CD4-positive, alpha-beta T cell treated with Interferon gamma for 1 hour (primary cell): ENCODE measurements at regions not wholly inside any gene's neighbourhood (a gene's known extent, or its start where the extent isn't known, plus 50 kb on each side); places are given as distances from the start of the nearest gene placed in this dataset.

Source experiments
- DNase-seq: peaks from one replicate; pipeline ENCODE4 v3.0.0-alpha.2; 2020

DNA sequence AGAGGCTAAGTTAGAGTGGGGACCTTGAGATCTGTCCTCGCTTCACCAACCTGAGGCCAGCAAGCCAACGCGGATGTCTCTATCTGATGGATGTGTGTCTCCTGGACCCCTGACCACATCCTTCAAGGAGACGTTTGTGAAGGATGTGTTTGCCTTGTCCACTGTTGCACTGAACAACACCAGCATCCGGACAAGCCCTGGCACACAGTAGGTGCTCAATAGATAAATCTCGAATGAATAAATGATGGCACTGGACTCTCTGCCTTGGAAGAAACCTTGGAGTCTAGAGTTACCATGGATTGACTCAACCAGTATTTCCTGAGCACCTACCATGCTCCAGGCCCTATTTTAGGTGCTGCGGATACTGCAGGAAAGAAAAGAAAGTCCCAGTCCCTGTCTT is 97.7 kb upstream of the PTPN1 start:
- DNase-seq = no peak

DNA sequence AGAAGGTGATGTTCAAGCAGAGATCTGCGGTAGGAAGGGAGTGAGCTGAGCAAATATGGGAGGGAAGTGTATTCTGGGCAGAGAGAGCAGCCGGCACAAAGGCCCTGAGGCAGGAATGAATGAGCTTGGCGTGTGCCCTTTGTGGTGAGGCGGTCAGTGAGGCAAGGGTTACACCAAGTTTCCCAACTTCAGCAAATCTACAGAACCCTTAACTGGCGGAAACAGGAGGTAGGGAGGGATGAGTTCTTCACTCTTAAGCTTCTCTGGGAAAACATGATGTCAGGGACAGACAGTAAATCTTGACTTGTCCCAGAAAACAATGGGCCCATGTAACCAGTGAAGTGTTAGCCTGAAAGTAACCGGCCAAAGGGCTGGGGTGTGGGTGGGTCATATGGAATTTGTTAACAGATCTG is 97.1 kb upstream of the PTPN1 start:
- no peak for DNase-seq

DNA sequence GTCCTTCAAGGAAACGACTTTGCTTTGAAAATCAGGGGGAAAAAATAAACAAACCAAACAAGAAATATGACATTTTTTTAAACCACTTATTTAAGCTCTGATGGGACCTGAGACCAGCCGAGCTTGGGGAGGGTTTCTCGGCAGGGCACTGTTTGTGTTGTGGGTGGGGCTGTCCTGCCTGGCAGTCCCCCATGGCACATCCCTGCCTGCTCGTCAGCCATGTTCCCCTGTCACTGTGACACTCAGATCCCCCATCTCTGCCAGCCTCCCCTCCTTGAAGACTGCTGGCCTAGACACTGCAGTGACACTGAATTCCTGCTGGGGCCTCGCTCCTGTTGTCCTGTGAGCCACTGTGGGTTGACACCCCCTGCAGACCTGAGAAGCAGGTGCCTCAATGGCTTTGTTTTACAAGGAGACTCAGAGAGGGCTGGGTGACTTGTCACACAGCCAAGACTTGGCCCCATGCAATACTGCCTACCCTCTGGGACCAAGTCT is 95.1 kb upstream of the PTPN1 start:
- DNase-seq = no peak

DNA sequence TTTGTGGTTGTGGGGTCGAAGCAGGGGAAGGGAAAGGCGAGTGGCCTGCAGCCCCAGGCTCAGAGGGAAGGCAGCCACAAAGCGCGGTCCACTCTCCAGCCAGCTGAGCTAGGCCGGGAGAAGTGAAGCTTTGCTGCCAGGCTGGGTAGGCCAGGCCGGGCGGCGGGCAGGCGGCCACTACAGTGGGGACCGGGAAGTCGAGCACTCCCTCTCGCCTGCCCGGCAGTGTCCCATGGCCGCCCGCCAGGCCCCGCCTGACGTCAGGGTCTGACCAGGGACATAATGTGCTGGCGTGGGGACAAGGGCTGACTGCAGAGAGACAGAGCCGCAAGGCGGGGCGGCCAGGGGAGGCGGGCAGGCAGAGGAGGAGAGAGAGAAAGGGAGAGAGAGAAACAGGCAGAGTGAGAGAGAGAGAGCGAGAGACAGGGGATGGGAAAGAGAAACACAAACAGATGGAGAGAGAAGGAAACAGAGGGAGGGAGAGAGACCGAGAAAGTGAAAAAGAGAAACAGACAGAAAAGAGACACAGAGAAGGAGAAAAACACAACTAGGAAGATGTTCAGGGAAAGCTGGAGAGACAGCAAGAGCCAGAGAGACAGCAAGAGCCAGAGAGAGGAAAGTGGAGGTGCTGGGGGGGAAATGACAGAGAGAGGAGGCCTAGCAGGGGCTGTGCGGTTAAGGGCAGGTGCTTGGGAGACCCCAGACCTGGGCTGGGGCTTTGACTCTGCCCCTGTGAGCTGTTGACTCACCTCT is 94.5 kb upstream of the PTPN1 start:
- DNase-seq = no peak

DNA sequence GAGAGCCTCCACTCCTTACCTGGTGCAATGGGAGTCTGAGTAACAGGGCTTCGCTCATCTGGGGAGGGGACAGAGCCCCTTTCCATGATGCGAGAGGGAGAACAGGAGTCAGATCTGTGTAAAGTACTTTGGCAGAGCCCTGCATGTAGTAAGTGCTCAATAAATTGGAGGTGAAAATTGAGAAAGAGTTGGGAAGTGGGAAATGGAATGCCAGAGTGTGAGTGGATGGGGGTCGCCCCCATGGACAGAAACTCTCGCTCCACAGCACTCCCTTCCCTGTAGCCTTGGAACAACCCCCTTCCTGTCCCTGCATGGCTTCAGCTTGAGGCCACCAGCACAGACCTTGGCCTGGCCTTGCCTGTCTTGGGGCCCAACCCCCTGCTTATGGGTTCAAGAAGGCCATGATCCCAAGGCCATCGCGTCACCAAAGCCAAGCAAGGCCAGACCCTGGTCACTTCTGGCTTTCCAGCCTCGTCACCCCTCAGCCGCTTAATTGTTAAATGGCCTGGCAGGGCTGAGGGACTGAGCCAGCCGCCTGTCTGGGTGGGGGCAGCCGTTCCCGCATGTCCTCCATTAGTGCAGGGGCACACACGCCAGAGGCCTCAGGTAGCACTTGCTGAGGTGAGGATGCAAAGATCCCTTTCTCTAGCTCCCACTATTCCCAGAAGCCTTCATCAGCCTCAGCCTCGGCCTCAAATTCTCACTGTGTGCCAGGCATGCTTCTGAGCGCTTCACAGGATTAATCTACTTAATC is 93.7 kb upstream of the PTPN1 start:
- no peak for DNase-seq

DNA sequence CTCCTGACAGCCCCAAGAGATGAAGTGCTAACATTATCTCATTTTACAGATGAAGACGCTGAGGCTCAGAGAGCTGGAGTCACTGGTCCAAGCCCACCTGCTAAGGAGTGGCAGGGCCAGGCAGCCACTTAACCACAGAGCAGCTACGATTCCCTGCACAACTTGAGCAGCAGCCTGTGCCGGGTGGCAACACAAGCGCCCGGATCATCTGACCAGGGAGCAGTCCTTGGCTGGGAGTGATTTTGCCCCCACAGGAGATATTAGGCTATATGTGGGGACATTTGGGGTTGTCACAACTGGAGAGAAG is 93.2 kb upstream of the PTPN1 start:
- no peak for DNase-seq

DNA sequence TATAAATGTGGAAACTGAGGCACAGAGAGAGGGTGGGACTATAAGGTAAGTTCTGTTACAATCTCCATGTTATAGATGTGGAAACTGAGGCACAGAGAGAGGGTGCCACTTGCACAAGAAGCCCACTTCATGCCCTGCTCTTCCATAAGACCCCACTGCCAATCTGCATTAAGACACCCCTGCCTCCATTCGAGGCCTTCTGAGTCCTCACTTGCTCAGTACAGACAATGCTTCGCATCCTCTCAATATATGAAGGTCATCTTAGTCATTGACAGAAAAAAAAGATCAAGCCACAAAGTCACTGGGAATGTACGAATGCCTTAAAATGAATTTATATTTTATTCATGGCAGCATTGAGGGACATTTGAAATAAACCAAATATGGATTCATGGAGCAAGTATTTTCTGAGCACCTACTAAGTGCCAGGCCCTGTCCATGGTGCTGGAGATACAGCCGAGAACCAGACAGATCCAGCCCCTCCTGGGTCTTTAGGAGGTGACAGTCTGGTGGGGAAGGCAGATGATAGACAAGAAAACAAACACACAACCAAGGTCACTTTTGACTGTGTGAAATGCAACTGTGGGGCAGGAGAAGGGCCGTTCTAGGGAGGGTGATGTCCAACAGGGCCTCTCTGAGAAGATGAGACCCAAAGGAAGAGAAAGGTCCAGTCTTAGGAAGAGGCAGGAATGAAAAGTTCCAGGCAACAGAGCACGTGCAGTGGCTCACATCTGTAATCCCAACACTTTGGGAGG is 92.5 kb upstream of the PTPN1 start:
- no peak for DNase-seq

DNA sequence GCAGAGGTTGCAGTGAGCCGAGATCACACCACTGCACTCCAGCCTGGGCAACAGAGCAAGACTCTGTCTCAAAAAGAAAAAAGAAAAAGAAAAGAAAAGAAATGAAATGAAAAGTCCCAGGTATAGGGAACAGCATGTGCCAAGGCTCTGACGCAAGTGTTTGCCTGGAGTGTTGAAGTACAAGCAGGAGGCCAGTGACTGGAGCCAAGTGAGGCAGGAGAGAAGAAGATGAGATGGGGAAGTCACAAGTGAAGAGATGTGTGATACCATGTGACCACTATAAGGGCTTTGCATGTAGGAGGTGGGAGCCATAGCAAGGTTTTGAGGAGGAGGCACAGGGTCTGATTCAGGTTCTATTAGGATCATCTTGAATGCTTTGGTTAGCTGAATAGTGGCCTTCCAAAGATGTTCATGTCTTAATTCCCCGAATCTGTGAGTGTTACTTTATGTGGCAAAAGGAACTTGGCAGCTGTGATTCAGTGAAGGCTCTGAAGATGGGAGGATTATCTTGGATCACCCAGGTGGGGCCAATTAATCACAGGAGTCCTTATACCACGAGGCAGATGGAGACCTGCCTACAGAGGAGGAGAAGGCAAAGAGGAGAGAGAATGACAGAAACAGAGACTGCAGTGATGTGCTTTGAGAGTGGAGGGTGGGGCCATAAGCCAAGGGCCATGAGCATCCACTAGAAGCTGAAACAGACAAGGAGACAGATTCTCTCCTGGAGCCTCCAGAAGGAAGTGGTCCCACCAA is 91.1 kb upstream of the PTPN1 start:
- no peak for DNase-seq

DNA sequence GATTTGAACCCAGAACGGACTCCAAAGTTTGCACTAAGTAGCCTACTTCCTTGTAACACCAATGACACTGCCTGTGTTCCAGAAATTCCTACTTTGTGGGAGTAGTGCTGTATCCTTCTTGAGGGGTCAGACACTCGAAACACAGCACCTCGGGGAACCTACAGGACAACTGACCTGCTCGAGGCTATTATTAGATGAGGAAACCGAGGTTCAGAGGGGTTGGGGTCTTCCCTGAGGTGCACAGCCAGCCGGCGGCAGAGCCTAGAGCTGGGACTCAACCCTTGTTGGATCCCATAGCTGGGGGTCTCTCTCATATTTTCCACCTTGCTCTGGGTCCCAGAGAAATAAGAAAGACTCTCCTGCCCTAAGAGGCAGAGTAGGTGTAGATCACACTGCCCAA is 89.8 kb upstream of the PTPN1 start:
- DNase-seq = no peak

DNA sequence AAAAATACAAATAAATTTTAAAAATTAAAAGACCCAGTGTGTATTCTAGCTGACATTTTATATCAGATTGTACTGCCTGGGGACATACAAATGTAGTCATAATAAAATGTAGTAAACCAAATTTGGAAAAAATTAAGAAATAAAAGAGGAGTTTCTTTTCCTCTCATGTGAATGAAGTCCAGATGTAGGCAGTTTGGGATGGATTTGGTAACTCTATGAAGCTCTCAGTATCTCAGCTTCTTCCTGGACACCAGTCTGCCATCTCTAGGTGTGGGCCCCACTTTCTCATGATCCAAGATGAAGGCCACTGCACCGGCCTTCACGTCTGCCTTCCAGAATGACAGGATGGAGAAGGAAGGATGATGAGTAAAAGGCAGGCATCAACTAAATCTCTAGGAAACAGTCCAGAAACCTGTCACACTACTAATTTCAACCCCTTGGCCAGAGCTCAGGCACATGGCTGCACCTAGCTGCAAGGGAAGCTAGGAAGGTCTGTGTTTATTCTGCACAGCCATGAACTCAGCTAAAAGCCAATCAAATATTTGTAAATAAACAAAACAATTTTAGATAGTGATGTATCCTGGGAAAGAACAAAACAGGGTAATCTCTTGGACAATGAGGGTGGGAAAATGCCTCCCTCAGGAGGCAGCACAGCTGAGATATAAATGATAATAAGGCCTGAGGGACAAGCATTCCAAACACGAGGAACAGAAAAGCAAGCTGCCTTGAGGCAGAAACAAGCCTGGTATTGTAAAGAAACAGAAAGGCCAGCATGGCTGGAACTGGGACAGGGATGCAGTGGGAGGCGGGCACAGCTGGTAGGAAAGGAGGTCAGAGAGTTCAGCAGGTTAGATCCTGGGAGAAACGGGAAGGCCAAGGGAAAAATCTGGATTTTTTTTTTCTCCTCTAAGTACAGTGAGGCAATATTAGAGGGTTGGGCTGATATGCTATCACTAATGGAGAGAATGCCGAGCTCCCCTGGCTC is 88.5 kb upstream of the PTPN1 start:
- DNase-seq = no peak

DNA sequence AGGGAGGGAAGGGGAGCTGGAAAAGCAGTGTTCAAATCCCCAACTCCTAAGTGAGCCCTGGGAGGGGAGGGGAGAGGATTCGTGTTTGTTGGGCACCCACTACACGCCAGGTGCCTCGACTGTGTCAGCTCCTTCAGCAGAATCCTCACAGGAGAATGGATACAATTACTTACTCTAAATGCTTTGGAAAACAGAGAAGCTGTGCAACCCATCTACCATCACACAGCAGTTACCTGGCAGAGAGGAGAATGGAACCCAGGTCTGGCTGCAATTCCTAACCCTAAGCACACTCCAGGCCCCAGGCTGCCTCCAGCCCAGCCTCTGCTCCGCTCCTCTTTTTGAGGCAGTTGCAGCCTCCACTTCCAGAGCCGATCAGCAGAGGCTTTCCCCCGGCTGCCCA is 86.4 kb upstream of the PTPN1 start:
- DNase-seq = no peak

DNA sequence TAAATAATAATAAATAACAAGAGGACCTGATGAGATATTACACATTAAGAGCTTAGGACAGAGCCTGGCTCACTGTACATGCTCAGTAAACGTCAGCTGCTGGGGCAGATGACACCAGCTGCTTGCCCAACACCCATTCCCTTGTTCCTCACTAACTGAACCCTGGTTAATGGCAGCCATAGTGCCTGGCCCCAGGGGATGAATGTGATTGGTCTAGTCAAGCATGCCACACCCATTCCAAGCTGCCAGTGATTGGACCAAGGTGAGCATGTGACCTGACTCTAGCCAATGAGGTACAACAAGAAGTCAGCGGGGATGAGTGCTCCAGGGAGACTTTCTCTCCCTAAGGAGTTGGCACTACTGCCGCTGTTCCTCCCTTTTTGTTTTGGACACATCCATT is 85.1 kb upstream of the PTPN1 start:
- peak; percentile 16 for DNase-seq

DNA sequence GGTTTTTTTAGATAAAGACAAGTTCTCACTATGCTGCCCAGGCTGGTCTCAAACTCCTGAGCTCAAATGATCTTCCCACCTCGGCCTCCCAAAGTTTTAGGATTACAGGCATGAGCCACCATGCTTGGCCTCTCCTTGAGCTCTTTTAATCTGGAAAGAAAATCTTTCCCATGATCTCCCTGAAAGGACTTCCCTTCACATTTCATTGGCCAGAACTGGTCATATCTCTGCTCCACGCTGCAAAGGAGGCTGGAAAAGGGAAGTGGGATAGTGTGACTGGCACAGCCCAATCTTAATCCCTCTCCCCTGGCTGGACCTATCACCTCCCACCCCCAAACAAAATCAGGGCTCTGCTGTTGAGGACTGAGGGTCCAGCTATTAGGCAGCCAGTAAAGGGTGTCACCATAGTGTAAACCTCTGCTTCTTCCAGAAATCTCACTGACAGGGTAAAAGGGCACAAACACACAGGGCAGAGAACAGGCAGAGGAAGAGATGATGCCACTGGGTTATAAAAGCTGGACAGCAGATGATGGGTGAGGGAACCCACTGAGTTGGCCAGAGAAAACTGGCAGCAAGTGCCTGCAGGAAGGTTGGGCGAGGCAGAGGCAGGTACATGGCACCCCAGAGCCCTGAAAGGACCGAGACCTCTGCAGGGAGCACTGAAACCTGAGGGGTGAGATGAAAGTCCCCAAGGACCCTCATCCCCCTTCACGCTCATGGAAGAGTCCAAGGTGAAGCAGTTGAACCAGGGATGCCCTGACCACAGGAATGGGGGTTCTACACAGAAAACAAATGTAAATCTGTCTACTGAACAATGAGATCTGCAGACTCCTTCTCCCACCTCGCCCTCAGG is 83.1 kb upstream of the PTPN1 start:
- DNase-seq = no peak

DNA sequence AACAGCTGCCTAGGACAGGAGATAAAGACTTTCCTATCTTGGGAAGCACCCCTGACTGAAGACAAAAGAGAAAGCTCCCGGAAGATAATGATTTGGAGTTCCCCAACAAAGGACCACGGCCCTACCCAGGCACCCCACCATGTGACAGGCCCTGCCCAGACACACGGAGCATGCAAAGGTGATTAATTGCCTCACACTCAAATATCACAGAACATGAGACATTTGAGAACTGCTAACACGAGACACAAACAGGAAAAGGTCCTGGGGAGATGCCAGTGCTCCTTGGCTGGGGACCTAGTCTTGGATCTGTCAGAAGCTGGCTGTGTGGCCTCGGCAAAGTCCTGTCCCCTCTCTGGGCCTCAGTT is 82.5 kb upstream of the PTPN1 start:
- no peak for DNase-seq

DNA sequence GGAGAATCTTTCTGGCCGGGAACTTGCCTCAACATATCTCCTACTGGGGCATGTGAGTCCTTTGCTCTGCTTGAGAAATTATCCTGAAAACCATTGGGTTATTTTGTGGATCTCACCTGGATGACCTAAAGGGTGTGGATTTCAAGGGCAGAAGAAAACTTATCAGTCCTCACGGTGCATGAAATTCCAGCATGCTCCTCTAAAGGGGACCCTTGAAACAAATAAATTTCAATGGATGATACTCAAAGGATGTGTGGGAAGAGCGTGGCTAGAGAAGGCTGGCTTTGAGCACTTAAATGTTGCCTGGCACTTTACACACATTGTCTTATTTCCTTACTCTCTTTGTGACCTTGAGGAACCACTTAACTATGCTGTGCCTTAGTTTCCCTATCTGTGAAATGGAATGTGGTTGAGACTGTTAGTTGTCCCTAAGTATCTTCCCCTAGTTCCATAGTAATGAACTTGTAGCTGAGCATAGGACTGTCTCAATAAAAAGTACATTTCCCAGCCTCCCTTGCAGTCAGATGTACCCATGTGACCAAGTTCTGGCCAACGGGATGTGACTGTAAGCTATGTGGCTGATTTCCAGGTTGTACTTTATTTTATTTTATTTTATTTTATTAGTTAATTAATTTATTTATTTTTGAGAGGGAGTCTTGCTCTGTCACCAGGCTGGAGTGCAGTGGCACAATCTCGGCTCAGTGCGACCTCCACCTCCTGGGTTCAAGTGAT is 81.9 kb upstream of the PTPN1 start:
- no peak for DNase-seq

DNA sequence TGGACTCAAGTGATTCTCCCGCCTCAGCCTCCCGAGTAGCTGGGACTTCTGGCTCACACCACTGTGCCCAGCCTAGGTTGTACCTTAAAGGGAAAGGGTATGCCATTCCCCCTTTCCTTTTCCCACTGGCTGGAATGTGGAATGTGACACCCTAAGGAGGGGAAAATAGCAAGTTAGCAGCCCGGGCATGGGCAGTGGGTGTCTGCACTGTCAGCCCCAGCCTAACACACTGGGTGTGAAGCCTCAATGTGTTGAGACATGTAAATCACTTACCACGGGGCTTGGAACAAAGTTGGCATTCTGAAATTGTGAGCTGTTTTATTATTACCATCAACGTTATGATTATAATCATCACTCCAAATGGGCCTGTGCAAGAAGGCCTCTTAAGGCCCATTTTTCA is 80.8 kb upstream of the PTPN1 start:
- DNase-seq = no peak

DNA sequence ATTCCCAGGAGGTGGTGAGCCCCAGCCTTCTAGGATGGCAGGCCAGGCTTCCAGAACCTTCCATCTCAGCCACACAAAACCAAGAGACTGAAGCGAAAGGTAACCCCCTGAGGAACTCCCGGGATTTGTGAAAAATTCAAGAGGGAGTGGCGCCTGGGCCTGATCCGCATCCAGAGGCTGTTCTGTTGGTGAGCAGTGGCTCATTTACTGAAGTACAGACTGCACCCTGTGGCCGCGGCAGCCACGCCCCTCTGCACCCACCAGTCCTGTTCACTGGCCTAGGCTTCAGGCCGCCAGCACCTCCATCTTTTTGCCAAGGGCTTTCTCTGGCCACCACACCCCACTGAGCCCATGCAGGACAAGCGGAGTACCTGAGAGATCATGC is 79.1 kb upstream of the PTPN1 start:
- DNase-seq = no peak

DNA sequence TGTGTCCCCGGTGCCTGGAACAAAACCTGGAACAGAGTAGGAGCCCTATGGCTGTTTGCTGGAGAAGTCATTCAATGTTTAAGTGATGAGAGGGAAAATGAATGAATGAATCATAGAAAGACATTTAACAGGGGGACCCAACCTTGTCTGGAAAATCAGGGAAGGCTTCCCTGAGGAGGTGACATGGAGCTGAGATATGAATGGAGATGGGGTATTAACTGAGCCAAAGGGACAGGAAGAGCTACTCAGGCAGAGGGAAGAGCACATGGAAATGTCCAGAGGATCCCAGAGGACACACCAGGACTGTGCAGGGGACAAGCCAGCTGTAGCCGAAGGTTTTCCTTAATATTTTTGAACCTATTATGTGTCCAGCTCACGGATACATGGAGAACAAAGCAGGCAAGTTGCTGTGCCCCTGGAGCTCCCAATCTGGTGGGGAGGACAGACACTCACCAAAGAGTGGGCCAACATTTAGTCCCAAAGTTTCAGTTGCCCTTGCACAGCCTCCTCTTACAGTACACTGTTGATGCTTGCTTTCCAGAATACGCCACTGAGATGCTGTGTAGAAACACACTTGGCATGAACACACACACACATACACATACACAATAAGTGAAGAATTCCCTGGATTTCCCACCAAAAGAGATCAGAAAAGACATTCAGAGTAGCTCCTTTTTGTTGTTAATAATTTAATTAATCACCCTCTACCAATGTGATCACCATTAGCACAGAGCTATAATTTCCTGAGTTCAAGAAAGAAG is 77.0 kb upstream of the PTPN1 start:
- no peak for DNase-seq

DNA sequence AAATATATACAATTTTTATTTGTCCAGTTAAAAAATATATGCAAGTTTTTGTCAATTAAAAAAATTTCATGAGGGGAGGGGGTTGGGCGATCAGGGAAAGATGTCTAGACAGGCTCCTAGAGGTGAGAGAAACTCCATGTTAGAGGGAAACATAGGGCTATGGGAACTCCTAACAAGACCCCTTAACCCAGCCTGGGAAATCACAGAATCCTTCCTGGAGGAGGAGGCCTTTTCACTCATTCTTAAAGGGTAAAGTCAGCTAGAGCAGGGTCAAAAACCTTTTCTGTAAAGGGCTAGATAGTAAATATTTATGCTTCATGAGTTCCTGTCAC is 75.9 kb upstream of the PTPN1 start:
- DNase-seq = no peak
